IPS-NIHi11 (cell line): ENCODE measurements at regions not wholly inside any gene's neighbourhood (a gene's known extent, or its start where the extent isn't known, plus 50 kb on each side); places are given as distances from the start of the nearest gene placed in this dataset.

Experiments used
- DNase-seq: peaks from one replicate; pipeline ENCODE4 v3.0.0; 2012; ENCODE audit warnings: mixed read lengths, low spot score

GRCh38 chr5:124664287-124664686 lies 82.2 kb downstream of the ZNF608 start:
- DNase-seq, result no peak

DNA sequence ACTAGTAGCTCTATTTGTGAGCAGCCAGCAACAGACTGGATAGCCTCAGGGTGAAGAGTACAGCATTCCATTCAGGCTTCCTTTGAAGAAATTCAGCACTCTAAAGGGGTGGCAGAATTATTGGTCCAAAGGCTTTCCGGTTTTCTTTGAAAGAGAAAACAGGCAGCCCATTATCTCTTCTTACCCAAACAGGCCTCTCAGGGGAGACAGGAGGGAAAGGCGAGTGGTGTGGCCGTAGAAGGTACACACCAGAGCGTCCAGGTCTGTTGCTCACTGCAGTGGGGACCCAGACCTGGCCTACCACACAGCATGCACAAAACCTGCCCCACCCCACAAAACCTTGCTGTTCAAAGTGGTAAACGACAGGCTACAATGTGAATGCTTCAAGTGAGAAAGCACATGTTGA lies 83.3 kb downstream of the ZNF608 start:
- no peak for DNase-seq

GRCh38 chr5:124662181-124662781 lies 84.2 kb downstream of the ZNF608 start:
- DNase-seq, result no peak

GRCh38 chr5:124661317-124662141 lies 84.9 kb downstream of the ZNF608 start:
- no peak for DNase-seq

DNA sequence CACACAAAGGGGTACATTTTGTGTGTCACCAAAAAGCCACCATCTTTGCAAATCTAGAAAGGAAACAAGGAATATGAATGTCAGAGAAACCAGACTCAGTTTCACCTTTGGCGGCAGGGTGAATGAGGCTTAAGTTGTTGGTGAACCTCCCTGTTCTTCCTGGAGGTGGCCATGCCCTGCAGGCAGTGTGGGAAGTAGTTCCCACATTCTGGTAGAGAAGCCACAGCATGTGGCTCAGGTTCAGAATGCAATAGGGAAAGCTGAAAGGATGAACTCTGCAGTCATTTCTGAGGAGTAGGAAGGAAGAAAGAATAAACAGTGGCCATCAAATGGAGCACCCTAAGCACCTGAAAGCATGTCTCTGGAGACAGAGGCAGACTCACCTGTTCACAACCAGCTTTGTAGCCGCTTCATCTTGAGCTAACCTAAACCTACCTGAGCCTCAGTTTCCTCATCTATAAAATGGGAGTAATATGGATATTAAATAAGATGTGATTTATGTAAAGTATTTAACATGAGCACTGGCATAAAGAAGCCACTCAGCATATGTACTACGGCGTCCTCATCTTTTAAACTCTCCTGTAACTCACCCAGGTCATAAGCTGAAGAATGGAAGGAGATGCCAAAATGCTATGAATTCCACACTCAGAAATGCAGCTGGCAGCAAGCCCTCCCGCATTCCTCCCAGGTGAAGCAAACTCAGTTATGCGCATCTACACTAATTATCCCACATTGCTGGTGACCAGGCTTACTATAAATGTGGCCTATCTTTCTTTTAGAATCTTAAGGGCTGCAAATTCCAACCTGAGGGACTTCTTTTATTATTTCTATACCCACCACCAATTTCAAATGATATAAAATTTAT lies 86.0 kb downstream of the ZNF608 start:
- DNase-seq, result no peak

- DNase-seq, result no peak
Measured at GRCh38 chr5:124659798-124660197, 86.6 kb downstream of the ZNF608 start.

GRCh38 chr5:124658867-124659557 lies 87.4 kb downstream of the ZNF608 start:
- no peak for DNase-seq

- no peak for DNase-seq
Measured at GRCh38 chr5:124655921-124656511, 90.4 kb downstream of the ZNF608 start.

DNA sequence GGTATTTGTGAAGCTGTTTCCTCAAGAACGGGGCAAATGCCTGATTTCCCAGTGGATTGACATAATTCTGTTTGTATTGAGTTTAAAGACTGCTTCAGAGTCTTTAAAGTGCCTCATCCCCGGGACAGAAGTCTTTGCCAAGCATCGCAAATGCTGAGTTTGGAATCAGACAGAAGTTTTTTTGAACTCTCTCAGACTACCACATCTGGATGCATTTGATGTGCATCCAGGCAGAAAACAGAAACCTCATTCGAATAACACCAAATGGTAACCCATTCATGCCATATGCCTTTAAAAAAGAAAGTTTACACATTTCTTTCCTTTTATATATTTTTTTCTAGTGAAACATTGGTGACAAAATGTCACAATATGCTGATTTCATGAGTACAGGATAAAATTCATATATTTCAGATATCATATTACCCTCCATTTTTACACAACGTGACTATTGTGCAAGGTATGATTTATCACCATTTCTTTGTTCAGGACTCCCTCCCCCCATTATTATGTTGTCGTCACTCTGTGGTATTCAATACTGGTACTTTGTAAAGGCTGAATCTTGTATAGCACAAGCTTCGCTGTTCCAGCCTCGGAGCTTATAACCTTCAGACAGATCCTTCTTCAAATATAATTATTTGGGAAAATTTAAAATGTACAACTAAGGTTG lies 91.1 kb downstream of the ZNF608 start:
- DNase-seq, result no peak

- no peak for DNase-seq
Measured at GRCh38 chr5:124654418-124654817, 92.0 kb downstream of the ZNF608 start.

DNA sequence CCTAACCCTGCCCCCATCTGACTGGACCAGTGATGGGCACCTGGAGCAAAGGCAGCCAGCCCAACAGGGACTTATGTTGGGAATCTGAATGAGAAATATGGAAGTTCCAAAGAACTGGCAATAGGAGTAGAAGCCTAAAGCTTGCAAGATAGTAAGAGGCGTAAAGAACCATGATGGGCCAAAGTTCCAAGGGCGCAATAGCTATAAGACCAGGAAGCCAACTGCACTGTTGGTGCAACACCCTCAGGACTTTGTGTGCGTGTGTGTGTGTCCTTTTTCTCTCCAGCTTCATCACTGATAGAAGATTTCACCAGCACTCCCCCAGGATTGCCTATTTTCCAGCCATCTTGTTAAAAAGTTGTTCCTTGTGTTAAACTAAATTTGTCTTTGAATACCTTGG lies 92.8 kb downstream of the ZNF608 start:
- no peak for DNase-seq

DNA sequence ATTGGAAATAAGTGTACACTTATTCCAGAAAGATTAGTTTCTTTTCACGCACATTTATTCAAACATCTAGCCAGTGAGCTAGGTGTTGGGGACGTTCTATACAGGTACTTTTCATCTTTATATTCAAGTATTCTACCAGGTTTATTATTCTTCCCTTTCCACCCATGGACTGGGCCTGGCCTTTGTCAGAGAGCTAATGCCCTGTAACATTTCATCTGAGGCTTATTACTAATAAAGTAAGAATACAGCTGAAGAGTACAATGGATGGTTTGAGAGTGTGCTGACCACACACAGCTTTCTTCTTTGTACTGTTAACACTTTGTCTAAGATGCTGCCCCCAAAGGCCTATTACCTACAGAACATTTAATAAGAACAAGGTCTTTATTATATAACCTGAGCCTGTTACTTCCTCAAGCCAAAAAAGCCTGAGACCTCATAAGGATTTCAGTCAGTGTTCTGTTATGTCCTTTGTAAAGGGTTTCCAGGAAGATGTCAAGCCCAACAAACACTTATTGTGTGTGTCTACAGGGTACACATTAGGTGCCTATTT lies 93.5 kb downstream of the ZNF608 start:
- no peak for DNase-seq

DNA sequence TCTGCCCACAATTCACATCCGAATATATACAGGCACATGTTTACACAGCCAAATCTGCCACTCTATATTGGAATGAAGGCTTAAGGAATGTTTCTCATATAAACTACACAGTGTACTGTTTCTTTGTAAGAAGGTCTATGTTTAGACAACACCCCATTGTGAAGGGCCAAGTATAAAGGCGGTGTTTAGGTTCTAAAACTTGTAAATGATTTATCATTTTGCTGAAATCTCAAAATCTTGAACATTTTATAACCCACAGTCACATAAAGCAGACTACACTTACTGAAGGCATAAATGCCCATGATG lies 94.0 kb downstream of the ZNF608 start:
- no peak for DNase-seq

GRCh38 chr5:124651663-124652513 lies 94.6 kb downstream of the ZNF608 start:
- DNase-seq, result peak; percentile 93

DNA sequence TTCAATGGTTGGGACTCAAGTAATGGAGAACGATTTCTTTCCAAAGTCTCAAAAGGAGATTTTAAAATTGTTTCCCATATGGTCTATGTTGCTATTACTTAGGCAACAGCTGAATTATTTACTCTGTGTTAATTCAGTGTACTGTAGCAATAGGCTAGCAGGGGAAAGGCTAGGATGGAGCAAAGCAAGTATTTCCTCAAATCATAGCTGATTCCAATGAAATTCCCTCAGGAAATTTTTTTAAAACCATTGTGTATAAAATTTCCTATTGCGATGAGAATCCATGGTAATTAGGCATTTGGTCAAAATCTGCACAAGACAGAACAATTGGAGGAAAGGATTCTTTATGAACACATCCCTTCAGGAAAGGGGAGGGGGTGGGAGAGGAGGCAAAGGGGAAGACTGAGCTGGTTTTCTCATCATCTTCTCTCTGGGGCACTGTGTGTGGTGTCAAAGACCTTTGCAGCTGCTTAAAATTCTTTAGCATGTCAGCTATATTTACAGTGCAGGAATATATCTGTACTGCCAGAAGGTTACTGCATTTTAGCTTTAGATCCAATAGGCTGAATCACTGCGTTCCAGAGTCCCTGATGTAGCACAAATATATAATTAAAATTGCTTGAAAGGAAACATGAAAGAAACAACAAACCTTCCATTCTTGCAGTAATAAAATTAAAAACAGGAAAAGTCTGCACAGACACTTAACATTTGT lies 95.3 kb downstream of the ZNF608 start:
- DNase-seq, result no peak

GRCh38 chr5:124650147-124650561 lies 96.3 kb downstream of the ZNF608 start:
- no peak for DNase-seq

GRCh38 chr5:124649491-124650146 lies 96.8 kb downstream of the ZNF608 start:
- DNase-seq, result no peak

DNA sequence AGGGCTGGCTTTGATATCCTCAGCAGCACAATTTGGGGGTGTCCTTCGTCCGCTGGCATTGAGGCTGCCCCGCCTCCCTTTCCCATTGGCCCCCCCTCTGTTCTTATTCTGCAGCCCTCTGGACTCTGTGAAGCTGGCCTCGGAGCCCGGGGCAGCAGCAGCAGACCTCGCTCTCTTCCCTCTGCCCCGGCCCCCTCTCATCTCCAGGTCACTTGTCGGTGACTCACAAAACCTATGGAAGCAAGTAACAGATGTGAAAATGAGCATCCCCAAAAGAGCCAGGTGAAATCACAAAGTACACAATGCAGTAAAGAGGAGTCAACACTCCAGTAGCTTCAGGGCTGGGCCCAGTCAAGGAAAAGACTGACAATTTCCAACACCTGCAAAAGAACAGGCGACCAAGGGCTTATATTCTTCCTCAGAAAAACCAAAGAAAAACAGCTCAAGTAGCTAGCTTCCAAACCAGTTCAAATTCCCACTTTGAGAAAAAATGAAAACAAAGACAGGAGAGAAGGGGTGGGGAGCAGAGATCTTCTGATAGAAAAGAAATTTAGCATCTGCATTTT lies 97.5 kb downstream of the ZNF608 start:
- DNase-seq, result no peak

DNA sequence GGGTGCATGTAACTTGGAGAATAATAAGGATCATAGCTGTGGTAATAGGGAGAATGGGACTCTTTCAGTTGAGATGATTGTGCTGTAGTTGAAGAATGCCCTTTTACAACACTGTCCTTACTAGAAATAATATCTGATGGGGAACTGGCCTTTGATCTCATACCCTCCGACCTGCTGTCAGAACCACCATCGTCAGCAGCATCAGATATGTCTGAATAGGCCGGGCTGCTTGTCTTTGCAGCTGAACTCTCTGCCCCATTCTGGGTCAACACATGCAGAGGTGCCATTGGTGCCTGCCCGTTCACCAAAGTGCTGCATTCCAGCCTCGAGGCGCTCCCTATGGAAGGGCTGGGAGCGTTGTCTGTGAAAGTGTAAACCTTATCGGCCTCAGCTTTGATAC lies 99.1 kb downstream of the ZNF608 start:
- no peak for DNase-seq
